Mucosa of descending colon (tissue), 3 donors: ENCODE measurements at regions not wholly inside any gene's neighbourhood (a gene's known extent, or its start where the extent isn't known, plus 50 kb on each side); places are given as distances from the start of the nearest gene placed in this dataset.

Source experiments
- ATAC-seq: fragments of 200-7000 bp; cut with Tn5 transposase; one replicate; pipeline ENCODE4 v1.9.1; 2020; ENCODE audit warnings: mild to moderate bottlenecking, moderate library complexity
- DNase-seq, 3 donors: peaks; one replicate each; pipeline ENCODE4 v3.0.0-alpha.2; 2020
- H3K36me3 ChIP-seq: fragments of 200-600 bp; one replicate; pipeline ENCODE4 v1.8.0; 2021; ENCODE audit warnings: low read depth, mild to moderate bottlenecking
- H3K4me1 ChIP-seq: fragments of 200-600 bp; one replicate; pipeline ENCODE4 v1.8.0; 2021; ENCODE audit warnings: low read depth, mild to moderate bottlenecking
- H3K4me3 ChIP-seq: fragments of 200-600 bp; one replicate; pipeline ENCODE4 v1.8.0; 2021; ENCODE audit warnings: mild to moderate bottlenecking
- H3K9me3 ChIP-seq: fragments of 200-600 bp; one replicate; pipeline ENCODE4 v1.8.0; 2021; ENCODE audit warnings: mild to moderate bottlenecking
- intact Hi-C, 2 donors: fragments of 100-400 bp; cut with DNase I in 1 of 2; cut with micrococcal nuclease in 1 of 2; formaldehyde crosslinking; loops; one replicate each; pipeline versions ENCODE4 v1.11.0 to v1.11.1; 2022; cut with DNase I, micrococcal nuclease
- TF ChIP-seq, protein P1 (sequence below): fragments of 200-600 bp; IDR thresholded peaks from one replicate; pipeline ENCODE4 v1.8.0; 2022; ENCODE audit warnings: antibody characterized with exemption, mild to moderate bottlenecking
- donor health status: DM: no; HTN: no; CAD: no; lungs with moderate emphysema.
- donor health status: DM: no; HTN: no; CAD: no.
- donor health status: DM: no; HTN: yes; CAD: no.

DNA sequence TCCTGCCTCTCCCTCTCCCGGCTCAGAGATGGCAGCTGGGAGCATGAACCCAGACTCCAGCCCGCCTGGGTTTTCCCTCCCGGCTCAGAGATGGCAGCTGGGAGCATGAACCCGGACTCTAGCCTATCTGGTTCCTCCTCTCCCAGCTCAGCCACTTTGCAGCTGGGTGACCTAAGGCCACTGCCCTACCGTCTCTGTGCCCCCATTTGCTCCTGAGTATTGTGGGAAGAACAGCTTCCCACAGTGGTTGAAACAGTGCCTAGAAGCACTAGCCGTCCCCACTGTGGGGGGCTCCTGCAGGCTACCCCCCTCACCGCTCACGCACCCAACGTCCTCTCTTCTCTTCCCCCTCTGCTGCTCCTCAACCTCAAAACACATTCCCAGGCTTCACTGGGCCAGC is 99.9 kb upstream of the GSE1 start:
- ATAC-seq (no peak), DNase-seq (no peak)
- H3K9me3 ChIP-seq: no peaks in the 10 kb centered on the region
- peaks cover 10% of the 10 kb centered on the region for H3K4me1 ChIP-seq
- TF ChIP-seq, protein P1, sequence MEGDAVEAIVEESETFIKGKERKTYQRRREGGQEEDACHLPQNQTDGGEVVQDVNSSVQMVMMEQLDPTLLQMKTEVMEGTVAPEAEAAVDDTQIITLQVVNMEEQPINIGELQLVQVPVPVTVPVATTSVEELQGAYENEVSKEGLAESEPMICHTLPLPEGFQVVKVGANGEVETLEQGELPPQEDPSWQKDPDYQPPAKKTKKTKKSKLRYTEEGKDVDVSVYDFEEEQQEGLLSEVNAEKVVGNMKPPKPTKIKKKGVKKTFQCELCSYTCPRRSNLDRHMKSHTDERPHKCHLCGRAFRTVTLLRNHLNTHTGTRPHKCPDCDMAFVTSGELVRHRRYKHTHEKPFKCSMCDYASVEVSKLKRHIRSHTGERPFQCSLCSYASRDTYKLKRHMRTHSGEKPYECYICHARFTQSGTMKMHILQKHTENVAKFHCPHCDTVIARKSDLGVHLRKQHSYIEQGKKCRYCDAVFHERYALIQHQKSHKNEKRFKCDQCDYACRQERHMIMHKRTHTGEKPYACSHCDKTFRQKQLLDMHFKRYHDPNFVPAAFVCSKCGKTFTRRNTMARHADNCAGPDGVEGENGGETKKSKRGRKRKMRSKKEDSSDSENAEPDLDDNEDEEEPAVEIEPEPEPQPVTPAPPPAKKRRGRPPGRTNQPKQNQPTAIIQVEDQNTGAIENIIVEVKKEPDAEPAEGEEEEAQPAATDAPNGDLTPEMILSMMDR: no peak
- no peak overlapping the region for H3K4me3 ChIP-seq
- intact Hi-C loops: no loop called here
- no peaks in the 10 kb centered on the region for H3K36me3 ChIP-seq

DNA sequence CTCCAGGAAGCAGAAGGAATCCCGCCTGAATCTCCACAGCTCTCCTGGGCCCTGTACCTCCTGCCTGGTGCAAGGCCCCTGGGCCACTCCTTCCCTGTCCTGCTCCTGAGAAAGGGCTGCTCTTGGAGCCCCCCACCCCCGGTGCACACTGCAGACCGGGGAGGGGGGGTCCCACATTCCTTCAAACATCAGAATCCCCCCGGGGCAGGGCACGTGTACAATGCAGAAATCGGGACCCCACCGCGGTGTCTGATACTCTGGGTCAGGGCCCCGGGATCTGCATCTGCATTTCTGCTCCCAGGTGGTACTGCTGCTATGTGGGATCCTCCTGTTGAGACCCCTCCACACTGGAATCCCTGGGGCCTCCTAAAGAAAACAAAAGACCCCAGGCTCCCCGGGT is 99.5 kb upstream of the GSE1 start:
- Histone ChIP-seq H3K9me3 (no peaks in the 10 kb centered on the region), H3K36me3 (no peaks in the 10 kb centered on the region), H3K4me3 (no peak overlapping the region), H3K4me1 (peaks cover 10% of the 10 kb centered on the region)
- intact Hi-C loops: no loop called here
- no peak for DNase-seq
- no peak for ATAC-seq
- TF ChIP-seq, protein P1: no peak

DNA sequence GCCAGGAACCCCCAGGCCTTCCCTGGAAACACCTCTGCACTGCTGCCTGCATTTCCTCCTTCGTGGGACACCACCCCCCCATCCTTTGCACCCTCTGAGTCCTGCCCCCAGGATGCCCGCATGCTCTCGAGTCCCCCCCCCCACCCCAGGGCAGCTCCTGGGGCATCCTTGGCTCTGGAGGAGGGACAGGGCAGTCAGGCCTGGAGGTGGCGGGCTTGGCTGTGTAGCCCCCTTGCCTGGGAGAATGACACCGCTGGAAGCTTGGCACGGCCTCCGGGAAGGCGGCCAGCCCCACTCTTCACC is 98.9 kb upstream of the GSE1 start:
- intact Hi-C loops: no loop called here
- H3K9me3 ChIP-seq: no peaks in the 10 kb centered on the region
- H3K4me1 ChIP-seq: peaks cover 10% of the 10 kb centered on the region
- DNase-seq: peak in 1 of 3 donors; percentile 29
- H3K36me3 ChIP-seq: no peaks in the 10 kb centered on the region
- TF ChIP-seq, protein P1: no peak
- no peak overlapping the region for H3K4me3 ChIP-seq
- ATAC-seq: no peak

DNA sequence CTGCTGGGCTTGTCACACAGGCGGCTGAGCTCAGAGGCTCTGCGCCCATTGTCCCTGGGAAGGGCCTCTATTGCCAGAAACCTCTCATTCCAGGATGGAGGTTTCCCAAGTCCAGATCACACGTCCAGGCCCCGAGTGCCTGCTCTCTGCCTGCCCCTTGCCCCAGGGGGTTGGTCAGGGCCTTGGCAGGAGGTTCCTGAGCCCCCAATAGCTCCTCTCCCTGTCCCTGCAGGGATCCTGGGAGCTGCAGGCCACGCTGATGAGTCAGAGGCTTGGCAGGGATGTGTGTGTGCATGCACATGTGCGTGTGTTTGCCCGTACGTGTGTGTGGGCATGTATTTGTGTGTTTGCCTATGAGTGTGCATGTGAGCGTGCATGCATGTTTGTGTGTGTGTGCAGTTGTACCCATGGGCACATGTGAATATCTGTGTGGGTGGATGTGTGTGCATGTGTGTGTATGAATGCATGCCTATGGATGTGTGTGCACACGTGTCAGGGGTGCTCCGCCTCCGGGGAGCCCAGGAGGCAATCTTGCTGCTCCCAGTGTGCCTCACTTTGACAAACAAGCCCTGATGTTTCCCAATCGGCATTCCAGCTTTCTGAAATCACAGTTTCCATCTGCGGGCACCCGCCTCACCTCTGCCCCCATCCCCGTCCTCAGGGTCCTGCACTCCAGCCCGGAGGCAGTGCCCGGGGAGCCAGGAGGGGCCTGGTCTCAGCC is 98.4 kb upstream of the GSE1 start:
- ATAC-seq (peak; percentile 71), DNase-seq (peak in 1 of 3 donors; percentile 37)
- intact Hi-C loops: no loop called here
- TF ChIP-seq, protein P1: no peak
- H3K4me1 ChIP-seq: peaks cover 10% of the 10 kb centered on the region
- H3K36me3 ChIP-seq: no peaks in the 10 kb centered on the region
- H3K4me3 ChIP-seq: no peak overlapping the region
- no peaks in the 10 kb centered on the region for H3K9me3 ChIP-seq

DNA sequence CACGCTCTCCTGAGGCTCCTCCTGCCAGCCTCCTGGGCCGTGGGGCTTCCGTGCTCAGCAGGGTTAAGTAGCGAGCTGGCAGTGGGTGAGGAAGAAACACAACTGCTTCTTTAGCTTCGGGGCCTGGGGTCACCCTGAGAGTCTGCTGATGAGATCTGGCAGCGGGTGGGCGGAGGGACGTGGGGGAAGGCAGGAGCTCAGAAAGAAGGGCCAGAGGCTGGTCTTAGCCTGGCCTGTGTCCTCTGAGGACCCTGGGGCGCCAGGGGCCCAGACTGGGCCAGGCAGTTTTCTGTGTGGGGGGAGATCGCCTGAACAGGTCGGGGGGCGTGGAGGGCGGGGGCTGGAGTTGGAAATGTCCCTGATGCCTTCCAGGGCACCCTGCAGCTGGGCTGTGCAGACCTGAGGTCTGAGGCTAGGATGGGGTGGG is 97.8 kb upstream of the GSE1 start:
- no peak for DNase-seq

More for the DNA sequence above, 97.8 kb upstream of the GSE1 start:
- Histone ChIP-seq H3K4me1 (peaks cover 10% of the 10 kb centered on the region), H3K4me3 (no peak overlapping the region), H3K36me3 (no peaks in the 10 kb centered on the region), H3K9me3 (no peaks in the 10 kb centered on the region)
- TF ChIP-seq, protein P1: no peak
- intact Hi-C loops: no loop called here
- ATAC-seq: no peak
